ENCODE measurements at regions not wholly inside any gene's neighbourhood (a gene's known extent, or its start where the extent isn't known, plus 50 kb on each side); places are given as distances from the start of the nearest gene placed in this dataset.

- TF ChIP-seq EP300 (IDR thresholded peaks at IDR 0.05) (no peak), E2F6 (IDR thresholded peaks at IDR 0.05; ENCODE audit: borderline replicate concordance, low read depth) (no peak), EHMT2 (IDR thresholded peaks at IDR 0.05; ENCODE audit: low read depth) (no peak), RFX5 (IDR thresholded peaks at IDR 0.05) (no peak), HDAC2 (IDR thresholded peaks at IDR 0.05) (no peak)
- H3K9me3 ChIP-seq, result no peaks in the 10 kb centered on the region
- no peak for ATAC-seq
- 44% methylated on average over 5 of the region's 6 CpGs for WGBS (ENCODE audit: missing lambda C conversion rate)
- H3K4me2 ChIP-seq, result no peak overlapping the region
- no peak for FAIRE-seq
- no peak overlapping the region for H3K27ac ChIP-seq
- H3K4me3 ChIP-seq, result no peak overlapping the region
- CTCF ChIA-PET, result no interaction called here
- DNase-seq (ENCODE audit: low read depth in 1 of 2, low spot score in 1 of 2), result no peak
- POLR2A ChIA-PET, result no interaction called here
- H3K4me1 ChIP-seq, result no peaks in the 10 kb centered on the region
These were observed 350.1 kb upstream of the PROK2 start for GRCh38 chr3:72134989-72135451.

- H3K9me3 ChIP-seq, result no peaks in the 10 kb centered on the region
- no peak overlapping the region for H3K4me3 ChIP-seq
- FAIRE-seq (no peak), DNase-seq (ENCODE audit: low read depth in 1 of 2, low spot score in 1 of 2) (no peak), ATAC-seq (0 out of 6 replicates have a peak, but pooled peaks of 1 of the 2 experiments have one; percentile 13)
- ChIA-PET POLR2A (no interaction called here), CTCF (no interaction called here)
- TF ChIP-seq CHD4 (IDR thresholded peaks at IDR 0.05; ENCODE audit: borderline replicate concordance) (no peak), CHD2 (IDR thresholded peaks at IDR 0.05; ENCODE audit: low read length, partially characterized antibody) (no peak), HOXB13 (CRISPR knock-in tag; IDR thresholded peaks at IDR 0.05; ENCODE audit: low read depth) (no peak), HEYL (CRISPR knock-in tag; IDR thresholded peaks at IDR 0.05) (no peak), EP300 (IDR thresholded peaks at IDR 0.05) (no peak), CBX2 (IDR thresholded peaks at IDR 0.05; ENCODE audit: borderline replicate concordance, low read depth) (no peak), HOXB5 (CRISPR knock-in tag; IDR thresholded peaks at IDR 0.05) (no peak), KDM5A (IDR thresholded peaks at IDR 0.05) (no peak)
- no peak overlapping the region for H3K27ac ChIP-seq
- 50% methylated on average over 7 of the region's 7 CpGs for WGBS (ENCODE audit: missing lambda C conversion rate)
- no peak overlapping the region for H3K4me2 ChIP-seq
- H3K4me1 ChIP-seq, result no peaks in the 10 kb centered on the region
These were observed 348.5 kb upstream of the PROK2 start for GRCh38 chr3:72133329-72134011.

- FAIRE-seq, result no peak
- Histone ChIP-seq H3K4me3 (no peak overlapping the region), H3K27ac (no peak overlapping the region), H3K4me1 (no peaks in the 10 kb centered on the region), H3K4me2 (no peak overlapping the region), H3K9me3 (no peaks in the 10 kb centered on the region)
- POLR2A ChIA-PET, result no interaction called here
- no peak for DNase-seq (ENCODE audit: low read depth in 1 of 2, low spot score in 1 of 2)
- no peak for ATAC-seq
- CTCF ChIA-PET, result no interaction called here
- WGBS (ENCODE audit: missing lambda C conversion rate), result 15% methylated on average over 1 of the region's 1 CpG
- TF ChIP-seq ZC3H11A (IDR thresholded peaks at IDR 0.05), result no peak
- no peak for TF ChIP-seq POLR2AphosphoS2 (conservative IDR thresholded peaks at IDR 0.05; ENCODE audit: low read length)
- no peak for TF ChIP-seq HOXA7 (CRISPR knock-in tag; IDR thresholded peaks at IDR 0.05)
- no peak for TF ChIP-seq GATA3 (IDR thresholded peaks at IDR 0.05; ENCODE audit: borderline replicate concordance)
- no peak for TF ChIP-seq JUNB (IDR thresholded peaks at IDR 0.05)
- TF ChIP-seq HMGXB4 (CRISPR knock-in tag; IDR thresholded peaks at IDR 0.05; ENCODE audit: borderline replicate concordance), result no peak
- no peak for TF ChIP-seq CHD2 (IDR thresholded peaks at IDR 0.05; ENCODE audit: low read length, partially characterized antibody)
- no peak for TF ChIP-seq KDM5A (IDR thresholded peaks at IDR 0.05)
- TF ChIP-seq NPAS2 (CRISPR knock-in tag; IDR thresholded peaks at IDR 0.05; ENCODE audit: borderline replicate concordance), result no peak
- TF ChIP-seq BCL3 (IDR thresholded peaks at IDR 0.05), result no peak
- TF ChIP-seq CBX8 (IDR thresholded peaks at IDR 0.05), result no peak
- no peak for TF ChIP-seq HOXB5 (CRISPR knock-in tag; IDR thresholded peaks at IDR 0.05)
- no peak for TF ChIP-seq KDM1A (IDR thresholded peaks at IDR 0.05; ENCODE audit: low read depth)
- no peak for TF ChIP-seq HES2 (IDR thresholded peaks at IDR 0.05)
- no peak for TF ChIP-seq HEYL (CRISPR knock-in tag; IDR thresholded peaks at IDR 0.05)
- TF ChIP-seq RFX5 (IDR thresholded peaks at IDR 0.05), result no peak
- no peak for TF ChIP-seq ZNF302 (CRISPR knock-in tag; IDR thresholded peaks at IDR 0.05)
- TF ChIP-seq MAFK (IDR thresholded peaks at IDR 0.05; ENCODE audit: partially characterized antibody), result no peak
These were observed 347.0 kb upstream of the PROK2 start for GRCh38 chr3:72131899-72132298.
